ENCODE measurements at regions not wholly inside any gene's neighbourhood (a gene's known extent, or its start where the extent isn't known, plus 50 kb on each side); places are given as distances from the start of the nearest gene placed in this dataset.

GRCh38 chr10:4635883-4636282, 190.1 kb upstream of the AKR1E2 start:
- no peak for TF ChIP-seq GATA2 (IDR thresholded peaks at IDR 0.05; ENCODE audit: low read depth, low read length)

- TF ChIP-seq GATA2 (IDR thresholded peaks at IDR 0.05; ENCODE audit: low read depth, low read length) (no peak), GATA3 (IDR thresholded peaks at IDR 0.05; ENCODE audit: low read depth, low read length) (no peak)
These were observed 190.6 kb upstream of the AKR1E2 start for GRCh38 chr10:4635388-4635787.

GRCh38 chr10:4633776-4634175, 192.2 kb upstream of the AKR1E2 start:
- TF ChIP-seq GATA3 (IDR thresholded peaks at IDR 0.05; ENCODE audit: low read depth, low read length) (no peak), GATA2 (IDR thresholded peaks at IDR 0.05; ENCODE audit: low read depth, low read length) (no peak)

GRCh38 chr10:4633186-4633585, 192.8 kb upstream of the AKR1E2 start:
- TF ChIP-seq GATA3 (IDR thresholded peaks at IDR 0.05; ENCODE audit: low read depth, low read length), result no peak
- TF ChIP-seq GATA2 (IDR thresholded peaks at IDR 0.05; ENCODE audit: low read depth, low read length), result no peak

- TF ChIP-seq GATA2 (IDR thresholded peaks at IDR 0.05; ENCODE audit: low read depth, low read length), result no peak
- no peak for TF ChIP-seq GATA3 (IDR thresholded peaks at IDR 0.05; ENCODE audit: low read depth, low read length)
These were observed 193.2 kb upstream of the AKR1E2 start for GRCh38 chr10:4632757-4633156.

- no peak for TF ChIP-seq GATA2 (IDR thresholded peaks at IDR 0.05; ENCODE audit: low read depth, low read length)
- no peak for TF ChIP-seq GATA3 (IDR thresholded peaks at IDR 0.05; ENCODE audit: low read depth, low read length)
These were observed 199.1 kb upstream of the AKR1E2 start for GRCh38 chr10:4626919-4627318.

- TF ChIP-seq GATA3 (IDR thresholded peaks at IDR 0.05; ENCODE audit: low read depth, low read length) (no peak), GATA2 (IDR thresholded peaks at IDR 0.05; ENCODE audit: low read depth, low read length) (no peak)
These were observed 202.1 kb upstream of the AKR1E2 start for GRCh38 chr10:4623757-4624420.

GRCh38 chr10:4623200-4623599, 202.8 kb upstream of the AKR1E2 start:
- no peak for TF ChIP-seq GATA3 (IDR thresholded peaks at IDR 0.05; ENCODE audit: low read depth, low read length)
- no peak for TF ChIP-seq GATA2 (IDR thresholded peaks at IDR 0.05; ENCODE audit: low read depth, low read length)

- TF ChIP-seq GATA2 (IDR thresholded peaks at IDR 0.05; ENCODE audit: low read depth, low read length) (no peak), GATA3 (IDR thresholded peaks at IDR 0.05; ENCODE audit: low read depth, low read length) (no peak)
These were observed 203.6 kb upstream of the AKR1E2 start for GRCh38 chr10:4622384-4622783.

- TF ChIP-seq GATA3 (IDR thresholded peaks at IDR 0.05; ENCODE audit: low read depth, low read length), result no peak
- no peak for TF ChIP-seq GATA2 (IDR thresholded peaks at IDR 0.05; ENCODE audit: low read depth, low read length)
These were observed 208.4 kb upstream of the AKR1E2 start for GRCh38 chr10:4617589-4617988.

GRCh38 chr10:4615042-4615441, 211.0 kb upstream of the AKR1E2 start:
- TF ChIP-seq GATA2 (IDR thresholded peaks at IDR 0.05; ENCODE audit: low read depth, low read length), result no peak
- no peak for TF ChIP-seq GATA3 (IDR thresholded peaks at IDR 0.05; ENCODE audit: low read depth, low read length)

GRCh38 chr10:4609251-4609650, 216.8 kb upstream of the AKR1E2 start:
- TF ChIP-seq GATA2 (IDR thresholded peaks at IDR 0.05; ENCODE audit: low read depth, low read length) (no peak), GATA3 (IDR thresholded peaks at IDR 0.05; ENCODE audit: low read depth, low read length) (no peak)

- TF ChIP-seq GATA3 (IDR thresholded peaks at IDR 0.05; ENCODE audit: low read depth, low read length) (no peak), GATA2 (IDR thresholded peaks at IDR 0.05; ENCODE audit: low read depth, low read length) (no peak)
These were observed 218.3 kb upstream of the AKR1E2 start for GRCh38 chr10:4607681-4608080.

- TF ChIP-seq GATA3 (IDR thresholded peaks at IDR 0.05; ENCODE audit: low read depth, low read length) (no peak), GATA2 (IDR thresholded peaks at IDR 0.05; ENCODE audit: low read depth, low read length) (no peak)
These were observed 219.0 kb upstream of the AKR1E2 start for GRCh38 chr10:4606856-4607636.

Data from SH-SY5Y (cell line).